Activated CD4-positive, alpha-beta T cell treated with anti-CD3 and anti-CD28 coated beads, Interleukin-10, Interleukin-2, amounts not matched to agents 100 ng/mL and 50 ng/mL, durations not matched to agents 16 hours and 8 hours (primary cell): ENCODE measurements at regions not wholly inside any gene's neighbourhood (a gene's known extent, or its start where the extent isn't known, plus 50 kb on each side); places are given as distances from the start of the nearest gene placed in this dataset.
"Not testable (repeated sequence)": the region's sequence is repeated elsewhere in the genome, so short reads cannot be mapped to it uniquely, and the experiment has no call there.

Experiments
- DNase-seq: peaks from one replicate; pipeline ENCODE4 v3.0.0-alpha.2; 2020

DNA sequence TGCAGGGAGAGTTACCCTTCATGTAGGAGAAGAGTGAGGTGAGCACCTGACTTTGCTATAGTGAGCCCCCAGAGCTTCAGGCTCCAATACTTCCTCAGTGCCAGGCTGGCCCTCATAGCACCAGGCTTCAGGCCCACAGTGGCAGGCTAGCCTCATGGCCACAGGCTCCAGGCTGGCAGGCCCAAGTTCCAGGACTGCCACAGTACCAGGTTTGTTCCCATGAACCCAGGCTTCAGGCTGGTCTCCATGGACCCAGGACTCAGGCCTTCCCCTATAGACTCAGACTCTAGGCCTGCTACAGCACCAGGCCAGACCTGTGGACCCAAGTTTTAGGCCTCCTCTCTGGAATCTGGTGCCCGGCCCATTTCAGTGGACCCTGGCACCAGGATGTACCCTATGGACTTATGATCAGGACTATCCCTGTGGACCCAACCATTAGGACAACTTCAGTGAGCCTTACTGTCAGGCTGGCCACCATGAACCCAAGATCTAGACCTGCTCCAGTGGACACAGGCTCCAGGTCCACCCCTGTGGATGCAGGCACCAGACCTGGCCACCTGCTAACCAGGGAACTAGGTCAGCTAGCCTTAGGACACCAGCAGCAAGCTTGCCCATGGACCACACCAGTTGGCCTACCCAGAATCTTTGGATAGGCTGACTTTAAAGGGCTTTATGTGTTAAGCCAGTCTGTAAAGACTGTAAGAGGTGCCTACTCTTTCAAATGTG is 658.2 kb downstream of the KLHL13 start:
- DNase-seq = no peak

DNA sequence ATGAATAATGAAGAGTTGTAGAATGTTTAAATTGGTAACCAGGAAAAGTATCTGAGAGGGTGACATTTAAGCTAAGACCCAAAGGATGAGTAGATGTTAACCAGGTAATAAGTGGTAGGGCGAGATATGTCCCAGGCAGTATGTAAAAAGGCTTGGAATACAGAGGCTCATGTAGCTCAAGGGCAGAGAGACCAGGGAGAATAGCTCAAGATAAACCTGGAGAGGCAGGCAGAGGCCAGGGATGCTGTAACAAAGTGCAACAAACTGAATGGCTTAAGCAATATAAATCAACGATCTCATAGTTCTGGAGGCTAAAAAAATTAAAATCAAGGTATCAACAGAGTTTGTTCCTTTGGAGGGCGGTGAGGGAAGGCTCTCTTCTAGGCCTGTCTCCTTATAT is 660.8 kb downstream of the KLHL13 start:
- no peak for DNase-seq

DNA sequence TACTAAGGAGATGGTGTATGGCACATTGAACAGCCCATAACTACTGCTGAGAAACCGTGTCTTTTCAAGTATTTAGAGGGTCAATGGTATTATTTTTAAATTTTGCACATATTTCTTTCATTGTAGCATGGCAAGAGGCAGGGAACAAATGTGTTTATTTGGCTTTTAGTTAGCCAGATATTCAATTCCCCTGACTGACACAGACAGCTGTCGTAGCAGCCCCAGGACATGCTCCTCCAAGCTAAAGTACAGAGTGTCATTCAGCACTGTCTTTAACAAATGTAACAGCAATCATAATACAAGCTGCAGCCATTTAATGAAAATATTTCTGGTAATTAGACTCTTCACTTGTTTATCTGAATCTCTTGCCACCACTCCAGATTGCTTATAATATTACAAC is 687.1 kb downstream of the KLHL13 start:
- DNase-seq = no peak

- no peak for DNase-seq
Measured at GRCh38 chrX:117407449-117408150, 709.0 kb downstream of the KLHL13 start.

DNA sequence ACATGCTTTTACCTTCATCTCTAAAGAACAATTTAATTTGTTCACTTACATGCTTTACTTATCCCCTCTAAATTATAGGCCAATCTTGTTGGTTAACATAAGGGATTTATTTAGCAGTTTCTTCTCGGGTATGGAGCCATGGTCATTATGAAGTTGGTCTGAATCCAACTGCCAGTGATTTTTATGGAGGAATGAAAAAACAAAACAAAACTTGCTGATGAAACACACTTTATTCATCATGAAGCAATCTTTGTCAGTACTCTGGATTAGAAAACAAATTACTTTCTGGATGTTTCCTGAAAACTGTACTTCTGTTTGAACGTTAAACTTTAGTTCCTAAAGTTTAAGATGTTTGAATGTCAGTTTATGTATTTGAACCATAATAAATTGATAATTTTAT is 715.8 kb downstream of the KLHL13 start:
- no peak for DNase-seq

DNA sequence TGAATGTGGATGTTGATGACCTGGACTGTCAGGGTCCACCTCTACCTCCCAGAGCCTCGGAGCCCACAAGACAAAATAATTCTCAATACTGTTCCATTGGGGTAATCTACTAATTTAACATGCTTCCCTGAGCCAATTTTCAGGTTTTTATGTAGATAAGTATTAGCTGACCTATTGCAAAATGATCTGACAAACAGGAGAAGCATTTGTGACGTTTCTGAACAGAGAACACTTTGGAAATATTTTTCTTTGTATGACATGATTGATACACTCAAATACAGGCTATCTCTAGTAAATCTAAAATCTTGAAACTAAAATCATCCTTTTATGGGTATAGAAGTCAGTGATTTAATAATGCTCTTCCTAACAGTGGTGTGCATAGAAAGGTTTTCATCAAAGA is 716.6 kb downstream of the KLHL13 start:
- no peak for DNase-seq

DNA sequence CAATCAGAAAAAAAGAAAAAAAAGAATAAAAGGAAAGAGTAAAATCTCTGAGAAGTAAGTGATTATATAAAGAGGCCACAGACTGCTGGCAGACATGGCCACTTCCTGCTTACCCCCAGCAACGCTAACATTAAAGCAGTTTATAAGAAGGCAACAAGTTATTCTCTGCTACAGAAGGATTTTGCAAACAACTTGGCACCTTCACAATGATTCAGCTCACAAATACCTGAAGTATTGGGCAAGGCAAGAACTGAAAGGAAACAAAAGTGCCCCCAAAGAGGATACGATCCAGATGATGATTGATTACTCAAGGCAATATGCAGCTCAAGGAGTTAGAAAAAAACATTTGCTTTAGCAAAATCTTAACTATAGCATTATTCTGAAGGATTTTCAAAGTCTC is 718.8 kb downstream of the KLHL13 start:
- no peak for DNase-seq

DNA sequence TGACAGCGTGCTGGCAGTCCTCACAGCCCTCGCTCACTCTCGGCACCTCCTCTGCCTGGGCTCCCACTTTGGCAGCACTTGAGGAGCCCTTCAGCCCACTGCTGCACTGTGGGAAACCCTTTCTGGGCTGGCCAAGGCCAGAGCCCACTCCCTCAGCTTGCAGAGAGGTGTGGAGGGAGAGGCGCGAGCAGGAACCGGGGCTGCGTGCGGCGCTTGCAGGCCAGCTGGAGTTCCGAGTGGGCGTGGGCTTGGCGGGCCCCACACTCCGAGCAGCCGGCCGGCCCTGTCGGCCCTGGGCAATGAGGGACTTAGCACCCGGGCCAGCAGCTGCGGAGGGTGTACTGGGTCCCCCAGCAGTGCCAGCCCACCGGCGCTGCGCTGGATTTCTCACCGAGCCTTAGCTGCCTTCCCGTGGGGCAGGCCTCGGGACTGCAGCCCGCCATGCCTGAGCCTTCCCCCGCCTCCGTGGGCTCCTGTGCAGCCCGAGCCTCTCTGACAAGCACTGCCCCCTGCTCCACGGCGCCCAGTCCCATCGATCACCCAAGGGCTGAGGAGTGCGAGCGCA is 722.0 kb downstream of the KLHL13 start:
- not testable (repeated sequence) for DNase-seq

GRCh38 chrX:117392360-117392759 is 724.2 kb downstream of the KLHL13 start:
- DNase-seq = not testable (repeated sequence)

- DNase-seq = no peak
Measured at GRCh38 chrX:117376460-117376859, 740.1 kb downstream of the KLHL13 start.

GRCh38 chrX:117335209-117335608 is 781.4 kb downstream of the KLHL13 start:
- no peak for DNase-seq

- no peak for DNase-seq
Measured at GRCh38 chrX:117327373-117327772, 789.2 kb downstream of the KLHL13 start.

DNA sequence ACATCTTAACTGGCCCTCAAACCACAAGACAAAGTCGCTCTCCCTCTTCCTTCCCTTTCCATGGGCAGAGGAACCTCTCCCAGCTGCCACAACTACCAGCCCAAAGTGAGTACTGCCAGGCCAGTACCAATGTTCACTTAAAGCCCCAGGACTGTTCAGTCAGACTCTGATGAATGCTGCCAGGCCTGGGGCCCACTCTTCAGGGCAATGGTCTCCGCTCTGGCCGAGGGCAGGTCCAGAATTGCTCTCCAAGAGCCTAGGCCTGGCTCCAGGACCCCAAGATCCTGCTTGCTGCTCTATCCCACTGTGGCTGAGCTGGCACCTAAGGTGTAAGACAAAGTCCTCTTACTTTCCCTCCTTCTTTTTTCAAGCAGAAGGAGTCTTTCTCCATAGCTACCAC is 790.9 kb downstream of the KLHL13 start:
- DNase-seq = no peak

GRCh38 chrX:117305168-117305766 is 811.3 kb downstream of the KLHL13 start:
- no peak for DNase-seq

GRCh38 chrX:117301086-117301485 is 815.5 kb downstream of the KLHL13 start:
- DNase-seq = no peak

- no peak for DNase-seq
Measured at GRCh38 chrX:117291760-117292159, 824.9 kb downstream of the KLHL13 start.

- no peak for DNase-seq
Measured at GRCh38 chrX:117274965-117275364, 812.2 kb upstream of the CT83 start.
